ENCODE measurements at regions not wholly inside any gene's neighbourhood (a gene's known extent, or its start where the extent isn't known, plus 50 kb on each side); places are given as distances from the start of the nearest gene placed in this dataset.
"Not testable (repeated sequence)": the region's sequence is repeated elsewhere in the genome, so short reads cannot be mapped to it uniquely, and the experiment has no call there.

DNA sequence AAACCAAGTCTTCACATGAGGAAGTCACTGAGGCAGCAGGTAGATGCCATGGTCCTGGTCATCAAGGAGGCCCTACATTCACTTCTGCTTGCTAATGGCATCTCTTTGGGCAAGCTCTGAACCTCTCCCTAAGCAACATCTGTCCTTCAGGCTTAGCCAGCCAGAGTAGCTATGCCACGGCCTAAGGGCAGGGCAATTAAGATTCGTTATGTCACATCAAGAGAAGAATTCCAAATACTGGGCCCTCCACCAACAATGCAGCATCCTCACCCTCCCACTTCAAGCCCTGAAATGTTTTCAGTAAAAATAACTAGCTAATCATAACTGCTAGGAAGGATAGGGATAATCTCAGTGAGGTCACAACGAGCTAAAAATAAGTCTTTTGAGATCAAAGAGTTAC, 120.7 kb upstream of the HCCS start:
- no peak overlapping the region for H3K4me3 ChIP-seq (replicated peaks; ENCODE audit: low read depth, low read length)
- TF ChIP-seq, protein P1, sequence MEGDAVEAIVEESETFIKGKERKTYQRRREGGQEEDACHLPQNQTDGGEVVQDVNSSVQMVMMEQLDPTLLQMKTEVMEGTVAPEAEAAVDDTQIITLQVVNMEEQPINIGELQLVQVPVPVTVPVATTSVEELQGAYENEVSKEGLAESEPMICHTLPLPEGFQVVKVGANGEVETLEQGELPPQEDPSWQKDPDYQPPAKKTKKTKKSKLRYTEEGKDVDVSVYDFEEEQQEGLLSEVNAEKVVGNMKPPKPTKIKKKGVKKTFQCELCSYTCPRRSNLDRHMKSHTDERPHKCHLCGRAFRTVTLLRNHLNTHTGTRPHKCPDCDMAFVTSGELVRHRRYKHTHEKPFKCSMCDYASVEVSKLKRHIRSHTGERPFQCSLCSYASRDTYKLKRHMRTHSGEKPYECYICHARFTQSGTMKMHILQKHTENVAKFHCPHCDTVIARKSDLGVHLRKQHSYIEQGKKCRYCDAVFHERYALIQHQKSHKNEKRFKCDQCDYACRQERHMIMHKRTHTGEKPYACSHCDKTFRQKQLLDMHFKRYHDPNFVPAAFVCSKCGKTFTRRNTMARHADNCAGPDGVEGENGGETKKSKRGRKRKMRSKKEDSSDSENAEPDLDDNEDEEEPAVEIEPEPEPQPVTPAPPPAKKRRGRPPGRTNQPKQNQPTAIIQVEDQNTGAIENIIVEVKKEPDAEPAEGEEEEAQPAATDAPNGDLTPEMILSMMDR (IDR thresholded peaks at IDR 0.05; ENCODE audit: low read length, missing control alignments) = no peak
- no peak for DNase-seq (ENCODE audit: low read depth)

DNA sequence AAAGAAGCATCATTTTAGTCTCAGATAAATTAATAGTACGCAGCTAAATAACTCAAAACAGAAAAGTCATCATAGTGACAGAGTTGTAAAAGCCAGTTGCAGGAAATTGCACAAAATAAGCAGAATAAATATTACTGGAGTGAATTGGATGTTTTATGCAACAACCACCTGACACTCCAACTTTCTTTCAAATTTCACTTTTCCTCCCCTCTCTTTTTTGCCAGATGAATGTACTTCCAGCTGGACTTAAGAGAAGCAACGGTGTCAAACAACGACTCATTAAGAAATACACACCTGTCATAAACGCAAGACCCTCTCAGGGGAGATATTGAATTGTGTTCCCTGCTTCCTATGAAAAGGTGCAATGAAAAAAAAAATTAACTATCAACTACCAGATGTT, 120.2 kb upstream of the HCCS start:
- no peak overlapping the region for H3K4me3 ChIP-seq (replicated peaks; ENCODE audit: low read depth, low read length)
- TF ChIP-seq, protein P1 (IDR thresholded peaks at IDR 0.05; ENCODE audit: low read length, missing control alignments) = no peak

DNA sequence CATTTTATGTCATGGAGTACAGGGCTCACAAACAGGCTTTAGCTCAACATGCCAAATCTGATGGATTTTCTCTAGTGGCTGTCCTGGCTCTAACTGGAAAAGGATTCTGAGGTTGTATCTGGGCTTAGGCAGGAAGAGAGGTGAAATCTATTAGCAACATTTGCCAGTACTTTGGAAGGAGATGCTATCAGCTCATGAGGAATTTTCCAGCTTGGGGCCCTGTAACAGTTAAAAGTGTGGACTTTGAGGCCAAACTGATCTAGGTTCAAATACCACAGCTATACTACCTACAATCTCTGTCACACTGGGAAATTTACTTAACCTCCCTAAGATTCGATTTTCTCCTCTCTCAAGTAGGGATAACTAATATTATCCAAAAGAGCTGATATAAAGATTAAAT, 119.0 kb upstream of the HCCS start:
- H3K4me3 ChIP-seq (replicated peaks; ENCODE audit: low read depth, low read length) = no peak overlapping the region
- DNase-seq (ENCODE audit: low read depth) = no peak
- TF ChIP-seq, protein P1 (IDR thresholded peaks at IDR 0.05; ENCODE audit: low read length, missing control alignments) = no peak

More for the DNA sequence above, 120.2 kb upstream of the HCCS start:
- DNase-seq (ENCODE audit: low read depth) = no peak

DNA sequence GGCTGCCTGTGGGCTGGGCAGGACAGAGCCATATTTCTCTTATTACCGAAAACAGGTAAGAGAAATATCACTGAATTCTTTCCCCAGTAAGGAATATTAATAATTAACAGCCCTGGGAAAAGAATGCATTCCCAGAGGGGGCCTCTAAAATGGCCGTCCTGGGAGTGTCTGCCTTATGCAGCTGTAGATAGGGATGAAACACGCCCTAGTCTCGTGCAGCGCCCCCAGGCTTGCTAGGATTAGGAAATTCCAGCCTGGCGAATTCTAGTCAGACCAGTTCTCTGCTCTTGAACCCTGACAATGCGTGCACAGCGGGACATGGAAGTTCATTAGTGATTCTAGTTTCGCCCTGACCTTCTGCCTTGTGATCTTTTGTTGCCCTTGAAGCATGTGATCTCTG, 104.1 kb upstream of the HCCS start:
- DNase-seq (ENCODE audit: low read depth); H3K4me3 ChIP-seq (replicated peaks; ENCODE audit: low read depth, low read length): not testable (repeated sequence)

DNA sequence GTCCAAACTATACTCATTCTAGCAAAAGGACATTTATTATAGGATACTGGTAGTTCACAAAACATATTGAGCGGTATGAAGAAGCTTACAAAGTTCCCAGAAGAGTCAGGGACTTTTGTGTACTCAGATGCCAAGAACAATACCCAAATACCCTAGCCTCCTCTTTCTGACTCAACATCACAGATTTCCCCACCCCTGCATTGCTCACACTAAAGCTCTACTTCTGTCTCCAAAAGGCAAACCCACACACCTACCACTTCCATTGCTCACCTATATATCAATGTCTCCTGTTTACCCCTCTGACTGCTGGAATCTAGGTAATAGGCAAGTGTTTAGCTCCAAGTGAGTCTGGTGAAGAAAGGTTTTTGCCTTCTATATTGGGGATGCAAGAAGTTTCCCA, 100.7 kb upstream of the HCCS start:
- no peak overlapping the region for H3K4me3 ChIP-seq (replicated peaks; ENCODE audit: low read depth, low read length)
- TF ChIP-seq, protein P1 (IDR thresholded peaks at IDR 0.05; ENCODE audit: low read length, missing control alignments) = no peak
- DNase-seq (ENCODE audit: low read depth) = no peak

DNA sequence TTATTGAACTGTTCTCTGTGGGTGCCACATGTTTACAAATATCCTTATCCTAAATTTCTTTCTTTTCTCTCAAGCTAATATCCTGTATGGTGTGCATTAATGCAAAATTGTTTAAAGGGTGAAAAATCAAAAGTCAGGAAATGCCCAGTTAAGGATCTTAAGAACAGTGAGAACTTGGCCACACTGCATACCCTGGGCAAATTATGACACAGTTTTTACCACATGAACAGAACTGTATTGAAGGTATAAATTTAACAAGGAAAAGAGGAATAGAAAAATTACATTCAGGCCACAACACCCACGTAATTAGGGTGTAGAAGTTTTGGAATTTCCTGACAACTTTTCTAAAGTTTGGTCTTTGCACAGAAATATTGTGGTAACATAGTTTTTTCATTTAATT, 94.4 kb upstream of the HCCS start:
- H3K4me3 ChIP-seq (replicated peaks; ENCODE audit: low read depth, low read length) = no peak overlapping the region
- TF ChIP-seq, protein P1 (IDR thresholded peaks at IDR 0.05; ENCODE audit: low read length, missing control alignments) = no peak
- DNase-seq (ENCODE audit: low read depth) = no peak

DNA sequence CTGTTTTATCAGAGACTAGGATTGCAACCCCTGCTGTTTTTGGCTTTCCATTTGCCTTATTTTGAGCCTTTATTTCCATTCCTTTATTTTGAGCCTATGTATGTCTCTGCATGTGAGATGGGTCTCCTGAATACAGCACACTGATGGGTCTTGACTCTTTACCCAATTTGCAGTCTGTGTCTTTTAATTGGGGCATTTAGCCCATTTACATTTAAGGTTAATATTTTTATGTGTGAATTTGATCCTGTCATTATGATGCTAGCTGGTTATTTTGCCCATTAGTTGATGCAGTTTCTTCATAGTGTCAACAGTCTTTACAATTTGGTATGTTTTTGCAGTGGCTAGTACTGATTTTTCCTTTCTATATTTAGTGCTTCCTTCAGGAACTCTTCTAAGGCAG, 88.5 kb upstream of the HCCS start:
- not testable (repeated sequence) for H3K4me3 ChIP-seq (replicated peaks; ENCODE audit: low read depth, low read length)

DNA sequence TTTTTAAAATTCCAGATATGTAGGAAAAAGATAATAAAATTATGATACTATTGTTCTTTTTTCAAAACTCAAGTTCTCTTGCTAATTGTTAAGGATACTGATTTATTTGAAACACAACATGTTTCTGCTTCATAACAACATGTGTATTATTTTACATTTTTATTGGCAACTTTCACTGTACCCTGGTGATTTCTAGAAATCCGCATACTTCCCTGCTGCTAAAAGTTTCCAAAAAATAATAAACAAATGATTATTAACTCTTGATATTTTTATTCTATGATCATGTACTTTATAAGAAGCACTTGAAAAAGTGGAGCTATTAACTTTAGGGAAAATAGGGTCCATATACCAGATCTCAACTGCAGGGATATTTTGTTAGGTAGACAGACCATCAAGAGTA, 71.2 kb upstream of the HCCS start:
- DNase-seq (ENCODE audit: low read depth) = no peak
- TF ChIP-seq, protein P1 (IDR thresholded peaks at IDR 0.05; ENCODE audit: low read length, missing control alignments) = no peak
- no peak overlapping the region for H3K4me3 ChIP-seq (replicated peaks; ENCODE audit: low read depth, low read length)

More for the DNA sequence above, 88.5 kb upstream of the HCCS start:
- DNase-seq (ENCODE audit: low read depth) = not testable (repeated sequence)
